ENCODE measurements at regions not wholly inside any gene's neighbourhood (a gene's known extent, or its start where the extent isn't known, plus 50 kb on each side); places are given as distances from the start of the nearest gene placed in this dataset.

DNA sequence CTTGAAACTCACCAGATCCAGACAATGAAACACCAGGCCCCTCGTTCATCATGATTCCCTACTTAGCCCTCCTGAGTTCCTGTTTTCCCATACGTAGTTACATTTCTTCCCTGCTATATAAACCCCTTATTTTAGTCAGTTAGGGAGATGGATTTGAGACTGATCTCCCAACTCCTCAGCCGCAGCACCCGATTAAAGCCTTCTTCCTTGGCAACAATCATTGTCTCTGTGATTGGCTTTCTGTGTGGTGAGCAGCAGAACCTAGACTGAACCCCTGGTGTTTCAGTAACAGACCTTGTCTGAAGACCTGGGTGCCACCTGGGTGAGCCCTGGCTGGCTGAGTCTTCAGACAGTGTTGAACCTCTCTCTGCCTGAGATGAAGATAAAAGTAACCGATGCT lies 118.0 kb downstream of the OAT start:
- H3K4me3 ChIP-seq, result no peak overlapping the region
- TF ChIP-seq, protein P1, sequence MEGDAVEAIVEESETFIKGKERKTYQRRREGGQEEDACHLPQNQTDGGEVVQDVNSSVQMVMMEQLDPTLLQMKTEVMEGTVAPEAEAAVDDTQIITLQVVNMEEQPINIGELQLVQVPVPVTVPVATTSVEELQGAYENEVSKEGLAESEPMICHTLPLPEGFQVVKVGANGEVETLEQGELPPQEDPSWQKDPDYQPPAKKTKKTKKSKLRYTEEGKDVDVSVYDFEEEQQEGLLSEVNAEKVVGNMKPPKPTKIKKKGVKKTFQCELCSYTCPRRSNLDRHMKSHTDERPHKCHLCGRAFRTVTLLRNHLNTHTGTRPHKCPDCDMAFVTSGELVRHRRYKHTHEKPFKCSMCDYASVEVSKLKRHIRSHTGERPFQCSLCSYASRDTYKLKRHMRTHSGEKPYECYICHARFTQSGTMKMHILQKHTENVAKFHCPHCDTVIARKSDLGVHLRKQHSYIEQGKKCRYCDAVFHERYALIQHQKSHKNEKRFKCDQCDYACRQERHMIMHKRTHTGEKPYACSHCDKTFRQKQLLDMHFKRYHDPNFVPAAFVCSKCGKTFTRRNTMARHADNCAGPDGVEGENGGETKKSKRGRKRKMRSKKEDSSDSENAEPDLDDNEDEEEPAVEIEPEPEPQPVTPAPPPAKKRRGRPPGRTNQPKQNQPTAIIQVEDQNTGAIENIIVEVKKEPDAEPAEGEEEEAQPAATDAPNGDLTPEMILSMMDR (IDR thresholded peaks at IDR 0.05; ENCODE audit: control extremely low read depth, extremely low read depth), result no peak
- H3K4me1 ChIP-seq (ENCODE audit: control insufficient read depth in 5 of 5, insufficient read depth in 5 of 5, low read length in 5 of 5), result peaks cover 0 to 3% (median 0%) of the 10 kb centered on the region in 5 donors
- no peaks in the 10 kb centered on the region for H3K27me3 ChIP-seq (ENCODE audit: control insufficient read depth in 3 of 3, insufficient read depth in 3 of 3, low read length in 2 of 3)
- no peaks in the 10 kb centered on the region for H3K36me3 ChIP-seq (ENCODE audit: control insufficient read depth in 4 of 4, insufficient read depth in 4 of 4, low read length in 4 of 4)
- H3K27ac ChIP-seq (ENCODE audit: low read depth in 1 of 2, low read length in 1 of 2), result no peak overlapping the region
- WGBS, 2 donors, result 92 to 95% methylated on average over 5 of the region's 5 CpGs
- DNase-seq (no peak), ATAC-seq (ENCODE audit: insufficient read depth, low FRiP score) (no peak)
- no peak overlapping the region for H3K9ac ChIP-seq (ENCODE audit: insufficient read depth in 1 of 2, low read length in 2 of 2)
- H3K9me3 ChIP-seq (ENCODE audit: control insufficient read depth in 4 of 4, insufficient read depth in 3 of 4, low read length in 3 of 4), result peaks cover 0 to 6% (median 0%) of the 10 kb centered on the region in 4 donors

DNA sequence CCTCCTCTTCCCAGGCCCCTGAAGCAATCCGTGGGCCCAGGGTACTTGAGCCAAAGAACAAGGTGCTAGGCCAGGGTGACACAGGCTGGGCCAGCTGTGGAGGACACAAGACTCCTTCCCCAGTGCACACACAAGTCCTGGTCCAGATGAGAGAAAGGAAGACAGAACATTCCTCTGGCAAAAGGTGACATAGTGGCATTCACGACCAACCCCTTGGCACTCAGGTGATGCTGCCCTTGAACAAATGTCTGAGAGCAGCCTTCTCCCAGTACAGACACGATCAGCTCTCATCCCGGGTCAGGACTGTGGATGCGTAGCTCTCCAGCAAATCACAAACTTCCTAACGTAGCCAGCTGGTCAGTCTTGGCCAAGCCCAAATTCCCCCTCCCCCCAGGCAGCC lies 118.5 kb downstream of the OAT start:
- ATAC-seq (ENCODE audit: insufficient read depth, low FRiP score) (no peak), DNase-seq (no peak)
- H3K4me3 ChIP-seq, result no peak overlapping the region
- no peak overlapping the region for H3K9ac ChIP-seq (ENCODE audit: insufficient read depth in 1 of 2, low read length in 2 of 2)
- peaks cover 0 to 6% (median 0%) of the 10 kb centered on the region in 4 donors for H3K9me3 ChIP-seq (ENCODE audit: control insufficient read depth in 4 of 4, insufficient read depth in 3 of 4, low read length in 3 of 4)
- H3K27me3 ChIP-seq (ENCODE audit: control insufficient read depth in 3 of 3, insufficient read depth in 3 of 3, low read length in 2 of 3), result no peaks in the 10 kb centered on the region
- no peaks in the 10 kb centered on the region for H3K4me1 ChIP-seq (ENCODE audit: control insufficient read depth in 5 of 5, insufficient read depth in 5 of 5, low read length in 5 of 5)
- 87 to 94% methylated on average over 6 of the region's 6 CpGs for WGBS, 2 donors
- H3K36me3 ChIP-seq (ENCODE audit: control insufficient read depth in 4 of 4, insufficient read depth in 4 of 4, low read length in 4 of 4), result no peaks in the 10 kb centered on the region
- TF ChIP-seq, protein P1 (IDR thresholded peaks at IDR 0.05; ENCODE audit: control extremely low read depth, extremely low read depth), result no peak
- no peak overlapping the region for H3K27ac ChIP-seq (ENCODE audit: low read depth in 1 of 2, low read length in 1 of 2)

DNA sequence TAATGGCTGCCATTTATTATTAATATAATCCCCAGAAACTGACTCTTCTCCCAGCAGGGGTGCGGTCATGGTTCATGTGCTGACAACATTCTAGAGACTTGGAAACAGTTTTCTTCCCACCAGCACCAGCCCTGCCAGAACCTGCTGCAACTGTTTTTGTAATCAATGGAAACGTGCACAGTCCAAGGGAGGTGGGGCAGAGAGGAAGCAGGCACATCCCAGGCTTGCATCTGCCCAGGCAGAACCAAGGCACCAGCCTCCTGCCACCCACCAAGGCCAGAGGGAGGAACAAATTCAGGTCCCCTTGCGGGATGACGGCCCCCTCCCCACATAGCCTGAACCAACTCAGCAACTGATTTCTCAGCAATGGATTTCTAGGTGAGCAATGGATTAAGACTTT lies 119.0 kb downstream of the OAT start:
- Histone ChIP-seq H3K4me1 (ENCODE audit: control insufficient read depth in 5 of 5, insufficient read depth in 5 of 5, low read length in 5 of 5) (no peaks in the 10 kb centered on the region), H3K9ac (ENCODE audit: insufficient read depth in 1 of 2, low read length in 2 of 2) (no peak overlapping the region), H3K36me3 (ENCODE audit: control insufficient read depth in 4 of 4, insufficient read depth in 4 of 4, low read length in 4 of 4) (no peaks in the 10 kb centered on the region), H3K9me3 (ENCODE audit: control insufficient read depth in 4 of 4, insufficient read depth in 3 of 4, low read length in 3 of 4) (peaks cover 0 to 6% (median 0%) of the 10 kb centered on the region in 4 donors), H3K4me3 (no peak overlapping the region), H3K27ac (ENCODE audit: low read depth in 1 of 2, low read length in 1 of 2) (no peak overlapping the region), H3K27me3 (ENCODE audit: control insufficient read depth in 3 of 3, insufficient read depth in 3 of 3, low read length in 2 of 3) (no peaks in the 10 kb centered on the region)
- 77 to 81% methylated on average over 4 of the region's 4 CpGs for WGBS, 2 donors
- TF ChIP-seq, protein P1 (IDR thresholded peaks at IDR 0.05; ENCODE audit: control extremely low read depth, extremely low read depth), result no peak
- ATAC-seq (ENCODE audit: insufficient read depth, low FRiP score), result no peak
- DNase-seq, result no peak

DNA sequence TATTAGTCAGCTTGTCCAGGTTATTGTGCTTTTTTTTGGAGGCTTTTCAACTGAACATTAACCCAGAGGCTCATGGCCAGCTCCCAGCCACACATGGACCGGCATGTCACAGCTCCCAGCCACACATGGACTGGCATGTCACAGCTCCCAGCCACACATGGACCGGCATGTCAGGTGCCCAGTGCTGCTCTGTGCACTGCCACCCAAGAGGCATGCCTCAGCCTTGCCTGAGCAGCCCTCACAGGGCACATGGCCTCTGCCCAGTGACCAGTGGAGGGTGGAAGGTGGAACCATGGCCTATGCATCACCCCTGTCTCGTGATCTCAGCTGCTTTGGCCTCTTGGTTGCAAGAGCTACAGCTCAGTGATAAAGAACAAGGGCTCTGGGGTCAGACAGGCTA lies 119.8 kb downstream of the OAT start:
- DNase-seq, result no peak
- no peak for ATAC-seq (ENCODE audit: insufficient read depth, low FRiP score)
- peaks cover 0 to 6% (median 0%) of the 10 kb centered on the region in 4 donors for H3K9me3 ChIP-seq (ENCODE audit: control insufficient read depth in 4 of 4, insufficient read depth in 3 of 4, low read length in 3 of 4)
- no peak overlapping the region for H3K4me3 ChIP-seq
- no peak overlapping the region for H3K9ac ChIP-seq (ENCODE audit: insufficient read depth in 1 of 2, low read length in 2 of 2)
- H3K27ac ChIP-seq (ENCODE audit: low read depth in 1 of 2, low read length in 1 of 2), result no peak overlapping the region
- H3K27me3 ChIP-seq (ENCODE audit: control insufficient read depth in 3 of 3, insufficient read depth in 3 of 3, low read length in 2 of 3), result no peaks in the 10 kb centered on the region
- TF ChIP-seq, protein P1 (IDR thresholded peaks at IDR 0.05; ENCODE audit: control extremely low read depth, extremely low read depth), result no peak
- H3K4me1 ChIP-seq (ENCODE audit: control insufficient read depth in 5 of 5, insufficient read depth in 5 of 5, low read length in 5 of 5), result no peaks in the 10 kb centered on the region
- no peaks in the 10 kb centered on the region for H3K36me3 ChIP-seq (ENCODE audit: control insufficient read depth in 4 of 4, insufficient read depth in 4 of 4, low read length in 4 of 4)
- 87 to 90% methylated on average over 3 of the region's 3 CpGs for WGBS, 2 donors

All from lung (tissue), 11 donors.